ENCODE measurements at regions not wholly inside any gene's neighbourhood (a gene's known extent, or its start where the extent isn't known, plus 50 kb on each side); places are given as distances from the start of the nearest gene placed in this dataset.
"Not testable (repeated sequence)": the region's sequence is repeated elsewhere in the genome, so short reads cannot be mapped to it uniquely, and the experiment has no call there.

DNA sequence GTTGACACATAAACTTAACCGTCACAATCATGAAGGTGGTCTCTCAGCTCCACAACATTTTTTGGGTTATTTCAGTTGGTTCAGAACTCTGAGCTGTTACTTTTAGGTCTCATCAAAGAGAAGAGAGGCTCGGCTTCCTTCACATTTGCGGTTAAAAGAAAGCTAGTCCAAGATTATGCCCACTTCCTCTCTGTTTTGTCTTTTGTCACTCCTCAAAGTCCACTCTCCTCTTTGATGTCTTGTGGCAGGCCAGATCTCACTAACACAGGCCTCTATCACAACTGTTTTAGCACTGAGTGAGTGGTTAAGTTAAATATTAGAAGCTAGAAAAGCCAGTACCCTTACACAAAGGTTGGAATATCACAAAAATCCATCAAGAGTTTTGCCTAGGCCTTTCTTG lies 195.7 kb downstream of the FCRL5 start:
- 76 to 86% (median 84%) methylated on average over 3 of the region's 3 CpGs for WGBS, 5 donors
- H3K27ac ChIP-seq: no peak overlapping the region
- intact Hi-C loops (cut with DNase I; ENCODE audit: low total_unique reads): no loop called here

DNA sequence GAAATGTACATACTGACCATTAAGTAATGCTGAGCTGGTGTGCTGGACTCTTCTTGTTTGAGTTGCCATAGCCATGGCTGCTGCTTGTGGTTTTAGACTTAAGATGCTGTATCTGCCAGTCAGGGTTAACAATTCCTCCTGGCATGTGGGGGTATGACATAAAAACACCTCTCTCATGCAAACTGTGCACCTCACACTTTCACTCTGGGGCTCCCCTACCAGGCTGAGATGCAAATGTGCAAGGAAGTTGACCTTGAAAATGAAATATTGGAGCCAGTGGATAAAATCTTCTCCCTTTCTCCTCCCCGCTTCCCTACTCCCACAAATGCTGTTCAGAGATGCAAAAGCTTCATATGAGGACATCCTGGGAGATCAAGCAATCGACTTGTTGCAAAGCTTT lies 198.8 kb downstream of the FCRL5 start:
- no peak overlapping the region for H3K4me3 ChIP-seq
- peaks cover 0 to 44% (median 0%) of the 10 kb centered on the region in 7 donors for H3K27me3 ChIP-seq (replicated peaks in 1 of 7)
- intact Hi-C loops (cut with DNase I; ENCODE audit: low total_unique reads): no loop called here
- no peak for DNase-seq
- H3K4me1 ChIP-seq: peaks cover 0 to 6% (median 0%) of the 10 kb centered on the region in 6 donors
- H3K36me3 ChIP-seq: no peaks in the 10 kb centered on the region
- no peak overlapping the region for H3K27ac ChIP-seq
- TF ChIP-seq POLR2AphosphoS5 (IDR thresholded peaks at IDR 0.05) (no peak), POLR2A (IDR thresholded peaks at IDR 0.05) (no peak)
- TF ChIP-seq, protein P1, sequence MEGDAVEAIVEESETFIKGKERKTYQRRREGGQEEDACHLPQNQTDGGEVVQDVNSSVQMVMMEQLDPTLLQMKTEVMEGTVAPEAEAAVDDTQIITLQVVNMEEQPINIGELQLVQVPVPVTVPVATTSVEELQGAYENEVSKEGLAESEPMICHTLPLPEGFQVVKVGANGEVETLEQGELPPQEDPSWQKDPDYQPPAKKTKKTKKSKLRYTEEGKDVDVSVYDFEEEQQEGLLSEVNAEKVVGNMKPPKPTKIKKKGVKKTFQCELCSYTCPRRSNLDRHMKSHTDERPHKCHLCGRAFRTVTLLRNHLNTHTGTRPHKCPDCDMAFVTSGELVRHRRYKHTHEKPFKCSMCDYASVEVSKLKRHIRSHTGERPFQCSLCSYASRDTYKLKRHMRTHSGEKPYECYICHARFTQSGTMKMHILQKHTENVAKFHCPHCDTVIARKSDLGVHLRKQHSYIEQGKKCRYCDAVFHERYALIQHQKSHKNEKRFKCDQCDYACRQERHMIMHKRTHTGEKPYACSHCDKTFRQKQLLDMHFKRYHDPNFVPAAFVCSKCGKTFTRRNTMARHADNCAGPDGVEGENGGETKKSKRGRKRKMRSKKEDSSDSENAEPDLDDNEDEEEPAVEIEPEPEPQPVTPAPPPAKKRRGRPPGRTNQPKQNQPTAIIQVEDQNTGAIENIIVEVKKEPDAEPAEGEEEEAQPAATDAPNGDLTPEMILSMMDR (IDR thresholded peaks at IDR 0.05 in 8 of 11, conservative IDR thresholded peaks at IDR 0.05 in 3 of 11): no peak
- 69 to 87% (median 76%) methylated on average over 2 of the region's 2 CpGs for WGBS, 5 donors
- H3K9me3 ChIP-seq: no peaks in the 10 kb centered on the region

More for the DNA sequence above, 195.7 kb downstream of the FCRL5 start:
- TF ChIP-seq POLR2AphosphoS5 (IDR thresholded peaks at IDR 0.05) (no peak), POLR2A (IDR thresholded peaks at IDR 0.05) (no peak)
- TF ChIP-seq, protein P1 (IDR thresholded peaks at IDR 0.05 in 8 of 11, conservative IDR thresholded peaks at IDR 0.05 in 3 of 11): no peak
- H3K9me3 ChIP-seq: no peaks in the 10 kb centered on the region
- no peak overlapping the region for H3K4me3 ChIP-seq
- peaks cover 0 to 33% (median 0%) of the 10 kb centered on the region in 7 donors for H3K27me3 ChIP-seq (replicated peaks in 1 of 7)
- no peaks in the 10 kb centered on the region for H3K36me3 ChIP-seq
- H3K4me1 ChIP-seq: peaks cover 0 to 6% (median 0%) of the 10 kb centered on the region in 6 donors
- DNase-seq: no peak

DNA sequence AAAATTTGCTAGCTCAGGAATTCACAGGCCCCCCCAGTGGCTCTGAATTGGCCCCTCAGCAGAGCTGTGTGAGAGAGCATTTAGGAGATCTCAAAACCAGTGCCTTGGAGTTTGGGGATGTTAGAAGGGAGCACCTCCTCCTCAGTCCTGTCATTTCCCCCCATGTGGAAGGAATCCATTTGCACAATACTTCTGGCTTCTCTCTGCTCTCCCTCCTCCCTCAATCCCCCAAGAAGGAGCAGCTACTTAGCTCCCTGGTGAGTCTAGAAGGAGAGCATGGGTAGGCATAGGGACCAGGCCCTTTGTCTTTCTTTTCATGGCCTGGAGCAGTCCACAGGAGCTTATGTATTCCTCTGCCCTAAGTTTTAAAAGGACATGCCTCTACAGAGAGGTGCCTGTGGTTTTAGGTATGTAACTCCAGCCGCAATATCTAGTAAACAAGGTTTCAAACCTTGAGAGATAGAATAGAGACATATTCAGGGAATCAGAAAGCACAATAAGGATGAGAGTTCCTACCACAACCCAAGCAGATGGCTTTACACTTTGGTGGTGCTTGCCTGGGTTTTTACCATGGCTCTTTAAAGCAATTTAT lies 199.4 kb downstream of the FCRL5 start:
- TF ChIP-seq POLR2A (IDR thresholded peaks at IDR 0.05) (no peak), POLR2AphosphoS5 (IDR thresholded peaks at IDR 0.05) (no peak)
- TF ChIP-seq, protein P1 (IDR thresholded peaks at IDR 0.05 in 8 of 11, conservative IDR thresholded peaks at IDR 0.05 in 3 of 11): no peak

GRCh38 chr1:157352216-157352615 lies 200.1 kb downstream of the FCRL5 start:
- intact Hi-C loops (cut with DNase I; ENCODE audit: low total_unique reads): no loop called here
- Histone ChIP-seq H3K27me3 (replicated peaks in 1 of 7) (peaks cover 0 to 58% (median 0%) of the 10 kb centered on the region in 7 donors), H3K4me1 (peaks cover 0 to under 1% (median 0%) of the 10 kb centered on the region in 6 donors), H3K9me3 (peaks cover 0 to 9% (median 0%) of the 10 kb centered on the region in 8 donors), H3K4me3 (no peak overlapping the region), H3K36me3 (no peaks in the 10 kb centered on the region), H3K27ac (no peak overlapping the region)
- WGBS, 5 donors: 86 to 100% (median 92%) methylated on average over 3 of the region's 3 CpGs
- DNase-seq: no peak
- TF ChIP-seq POLR2A (IDR thresholded peaks at IDR 0.05) (no peak), POLR2AphosphoS5 (IDR thresholded peaks at IDR 0.05) (no peak)
- TF ChIP-seq, protein P1 (IDR thresholded peaks at IDR 0.05 in 8 of 11, conservative IDR thresholded peaks at IDR 0.05 in 3 of 11): no peak

More for the DNA sequence above, 199.4 kb downstream of the FCRL5 start:
- WGBS, 5 donors: 82 to 89% (median 85%) methylated on average over 1 of the region's 1 CpG
- peaks cover 0 to 51% (median 0%) of the 10 kb centered on the region in 7 donors for H3K27me3 ChIP-seq (replicated peaks in 1 of 7)
- peaks cover 0 to 4% (median 0%) of the 10 kb centered on the region in 8 donors for H3K9me3 ChIP-seq
- no peak for DNase-seq
- no peak overlapping the region for H3K4me3 ChIP-seq
- H3K36me3 ChIP-seq: no peaks in the 10 kb centered on the region
- peaks cover 0 to 6% (median 0%) of the 10 kb centered on the region in 6 donors for H3K4me1 ChIP-seq
- intact Hi-C loops (cut with DNase I; ENCODE audit: low total_unique reads): no loop called here
- H3K27ac ChIP-seq: no peak overlapping the region

GRCh38 chr1:157351800-157352199 lies 200.5 kb downstream of the FCRL5 start:
- intact Hi-C loops (cut with DNase I; ENCODE audit: low total_unique reads); H3K4me1 ChIP-seq; H3K27ac ChIP-seq; H3K36me3 ChIP-seq; H3K4me3 ChIP-seq; DNase-seq: not testable (repeated sequence)
- Histone ChIP-seq H3K9me3 (peaks cover 0 to 12% (median 0%) of the 10 kb centered on the region in 8 donors), H3K27me3 (replicated peaks in 1 of 7) (peaks cover 0 to 59% (median 0%) of the 10 kb centered on the region in 7 donors)
- 76 to 91% (median 82%) methylated on average over 2 of the region's 2 CpGs for WGBS, 5 donors

Measured in spleen (tissue), 11 donors.